22Rv1 (cell line): ENCODE measurements at regions not wholly inside any gene's neighbourhood (a gene's known extent, or its start where the extent isn't known, plus 50 kb on each side); places are given as distances from the start of the nearest gene placed in this dataset.

Experiments
- CTCF ChIP-seq: fragments of 450-650 bp; IDR thresholded peaks from 2 replicates; pipeline ENCODE4 v1.5.1; 2017; ENCODE audit warnings: mild to moderate bottlenecking
- ZFX ChIP-seq: fragments of 450-650 bp; IDR thresholded peaks from 2 replicates; pipeline ENCODE4 v1.6.1; 2017; ENCODE audit warnings: antibody characterized with exemption, borderline replicate concordance

GRCh38 chr3:29026959-29027358 lies 253.9 kb upstream of the RBMS3 start:
- TF ChIP-seq CTCF (no peak), ZFX (no peak)
